H1 (cell line): ENCODE measurements at regions not wholly inside any gene's neighbourhood (a gene's known extent, or its start where the extent isn't known, plus 50 kb on each side); places are given as distances from the start of the nearest gene placed in this dataset.

Experiments used
- CTCF ChIA-PET: fragments of 300-600 bp; sonication (Branson Sonifier 250); formaldehyde crosslinking; loops from one replicate; lab custom pipeline; 2021; ENCODE audit not compliant: partially characterized antibody; lab: Charles Lee
- POLR2A ChIA-PET: fragments of 300-600 bp; sonication (Branson Sonifier 250); formaldehyde crosslinking; loops from one replicate; lab custom pipeline; 2021; ENCODE audit warnings: inconsistent platforms; ENCODE audit not compliant: partially characterized antibody; lab: Charles Lee
- DNase-seq, 2 experiments: peaks; one replicate each; pipeline versions ENCODE4 v3.0.0 to v3.0.0-alpha.2; 2010 to 2022; ENCODE audit warnings: low spot score in 2 of 2, low read depth in 1 of 2, mixed read lengths in 1 of 2
- FAIRE-seq: peaks from 2 replicates; lab custom pipeline; 2011; peaks lifted over from hg19 to GRCh38; lab: Jason Lieb, UNC
- H2AFZ ChIP-seq: 2 replicates; pipeline ENCODE4 v1.8.1; 2012; ENCODE audit warnings: low read length, inconsistent platforms
- H2AK5ac ChIP-seq: 2 replicates; pipeline ENCODE4 v1.6.1; 2013; ENCODE audit warnings: low read depth, low read length
- H2BK120ac ChIP-seq: replicated peaks from 2 replicates; pipeline ENCODE3; 2013; ENCODE audit warnings: low read depth, low read length, inconsistent platforms
- H2BK12ac ChIP-seq: 2 replicates; pipeline ENCODE4 v1.6.1; 2013; ENCODE audit warnings: low read depth, low read length
- H2BK15ac ChIP-seq: 2 replicates; pipeline ENCODE4 v1.6.1; 2013; ENCODE audit warnings: low read length
- H2BK20ac ChIP-seq: 2 replicates; pipeline ENCODE4 v1.6.1; 2013; ENCODE audit warnings: low read length
- H2BK5ac ChIP-seq: 2 replicates; pipeline ENCODE4 v1.6.1; 2013; ENCODE audit warnings: low read depth, low read length
- H3K14ac ChIP-seq: 2 replicates; pipeline ENCODE4 v1.6.1; 2013; ENCODE audit warnings: inconsistent platforms; ENCODE audit not compliant: insufficient read length
- H3K18ac ChIP-seq: 2 replicates; pipeline ENCODE4 v1.6.1; 2013; ENCODE audit warnings: low read length; ENCODE audit errors: extremely low read depth
- H3K23ac ChIP-seq: 2 replicates; pipeline ENCODE4 v1.6.1; 2013; ENCODE audit warnings: inconsistent platforms; ENCODE audit not compliant: insufficient read length
- H3K23me2 ChIP-seq: 2 replicates; pipeline ENCODE4 v1.6.1; 2013; ENCODE audit warnings: low read depth, low read length
- H3K27ac ChIP-seq: 2 replicates; pipeline ENCODE4 v1.6.1; 2011; ENCODE audit warnings: low read depth, low read length, inconsistent platforms
- H3K27me3 ChIP-seq, 4 experiments: replicated peaks in 1 of 4; 1 replicate in 1 of 4; 2 replicates in 3 of 4; pipeline versions ENCODE4 v1.6.1 to v1.8.1; 2011 to 2013; ENCODE audit warnings: low read length in 3 of 4, mild to moderate bottlenecking in 3 of 4, inconsistent platforms in 2 of 4, mixed read lengths in 2 of 4, moderate library complexity in 1 of 4; ENCODE audit not compliant: control insufficient read depth in 3 of 4, insufficient read depth in 3 of 4; ENCODE audit errors: extremely low read depth in 1 of 4
- H3K36me3 ChIP-seq, 4 experiments: 2 replicates each; pipeline versions ENCODE4 v1.6.1 to v1.8.1; 2011 to 2013; ENCODE audit warnings: mild to moderate bottlenecking in 4 of 4, low read length in 3 of 4, moderate library complexity in 2 of 4, control low read depth in 1 of 4, inconsistent platforms in 1 of 4; ENCODE audit not compliant: insufficient read depth in 4 of 4, control insufficient read depth in 2 of 4
- H3K4ac ChIP-seq: replicated peaks from 2 replicates; pipeline ENCODE3; 2013; ENCODE audit warnings: low read length, low read depth, mixed read lengths, inconsistent platforms; ENCODE audit not compliant: insufficient read length
- H3K4me1 ChIP-seq, 4 experiments: replicated peaks in 1 of 4; 1 replicate in 1 of 4; 2 replicates in 3 of 4; pipeline versions ENCODE4 v1.6.1 to v1.8.1; 2011 to 2013; ENCODE audit warnings: low read length in 3 of 4, inconsistent platforms in 2 of 4, mixed read lengths in 1 of 4; ENCODE audit not compliant: insufficient read depth in 4 of 4, control insufficient read depth in 3 of 4
- H3K4me2 ChIP-seq, 2 experiments: 2 replicates each; pipeline versions ENCODE4 v1.6.1 to v1.8.1; 2011 to 2013; ENCODE audit warnings: low read depth in 2 of 2, low read length in 2 of 2, control low read depth in 1 of 2, inconsistent platforms in 1 of 2, mild to moderate bottlenecking in 1 of 2; ENCODE audit not compliant: insufficient read depth in 1 of 2
- H3K4me3 ChIP-seq, 4 experiments: fragments of 200-600, 300-600 bp in 1 of 4; sonication (generic), shearing (Covaris generic), sonication (Bioruptor Twin) in 1 of 4; 2 replicates each; pipeline versions ENCODE4 v1.5.1 to v1.8.1; 2011 to 2016; ENCODE audit warnings: low read length in 4 of 4, low read depth in 3 of 4, control low read depth in 2 of 4, inconsistent platforms in 2 of 4, mild to moderate bottlenecking in 2 of 4, mixed read lengths in 1 of 4, moderate library complexity in 1 of 4; ENCODE audit not compliant: insufficient read depth in 2 of 4; ENCODE audit errors: extremely low read depth in 1 of 4
- H3K56ac ChIP-seq: replicated peaks from 2 replicates; pipeline ENCODE3; 2013; ENCODE audit warnings: low read depth, mild to moderate bottlenecking, mixed read lengths, low read length, inconsistent platforms; ENCODE audit not compliant: insufficient read length
- H3K79me1 ChIP-seq: 2 replicates; pipeline ENCODE4 v1.6.1; 2013; ENCODE audit warnings: low read depth, low read length, control low read depth
- H3K79me2 ChIP-seq, 2 experiments: 2 replicates each; pipeline versions ENCODE4 v1.6.1 to v1.8.1; 2012 to 2013; ENCODE audit warnings: low read length in 2 of 2, mild to moderate bottlenecking in 2 of 2, inconsistent platforms in 1 of 2; ENCODE audit not compliant: insufficient read depth in 2 of 2, control insufficient read depth in 1 of 2
- H3K9ac ChIP-seq, 4 experiments: replicated peaks in 1 of 4; 1 replicate in 1 of 4; 2 replicates in 3 of 4; pipeline versions ENCODE4 v1.6.1 to v1.8.1; 2011 to 2013; ENCODE audit warnings: low read depth in 3 of 4, low read length in 3 of 4, control low read depth in 2 of 4, mild to moderate bottlenecking in 2 of 4, moderate library complexity in 2 of 4, inconsistent platforms in 1 of 4; ENCODE audit errors: extremely low read depth in 1 of 4
- H3K9me3 ChIP-seq, 2 experiments: 2 replicates each; pipeline versions ENCODE4 v1.6.1 to v1.8.1; 2012 to 2013; ENCODE audit warnings: mild to moderate bottlenecking in 2 of 2, moderate library complexity in 2 of 2, control low read depth in 1 of 2, inconsistent platforms in 1 of 2, low read depth in 1 of 2, low read length in 1 of 2, mixed read lengths in 1 of 2; ENCODE audit not compliant: insufficient read depth in 2 of 2
- H4K20me1 ChIP-seq, 2 experiments: replicated peaks in 1 of 2; 2 replicates each; pipeline versions ENCODE3 to v1.8.1; 2011 to 2013; ENCODE audit warnings: inconsistent platforms in 2 of 2, low read length in 2 of 2, mild to moderate bottlenecking in 1 of 2; ENCODE audit not compliant: insufficient read depth in 2 of 2, control insufficient read depth in 1 of 2
- H4K5ac ChIP-seq: 2 replicates; pipeline ENCODE4 v1.6.1; 2013; ENCODE audit warnings: low read length, low read depth, mixed read lengths, inconsistent platforms; ENCODE audit not compliant: insufficient read length
- H4K8ac ChIP-seq: 2 replicates; pipeline ENCODE4 v1.8.0; 2013; ENCODE audit warnings: mild to moderate bottlenecking, moderate library complexity, low read length, inconsistent platforms; ENCODE audit not compliant: insufficient read depth; ENCODE audit errors: extremely low read depth
- H4K91ac ChIP-seq: replicated peaks from 2 replicates; pipeline ENCODE3; 2013; ENCODE audit warnings: low read length, mixed read lengths, inconsistent platforms; ENCODE audit not compliant: insufficient read length
- ATF2 ChIP-seq: IDR thresholded peaks from 2 replicates; pipeline ENCODE4 v1.6.1; 2012; ENCODE audit warnings: low read length, inconsistent platforms
- ATF3 ChIP-seq: IDR thresholded peaks from 2 replicates; pipeline ENCODE4 v1.6.1; 2011; ENCODE audit warnings: low read depth, mild to moderate bottlenecking, low read length; ENCODE audit not compliant: insufficient read depth
- BRCA1 ChIP-seq: IDR thresholded peaks from 2 replicates; pipeline ENCODE4 v1.6.1; 2012; ENCODE audit warnings: low read depth, low read length, improper control_type of control experiment
- CEBPB ChIP-seq: IDR thresholded peaks from 2 replicates; pipeline ENCODE4 v1.6.1; 2012; ENCODE audit warnings: low read depth, low read length
- JUND ChIP-seq: IDR thresholded peaks from 2 replicates; pipeline ENCODE4 v1.6.1; 2011; ENCODE audit warnings: mild to moderate bottlenecking, improper control_type of control experiment, low read length
- NRF1 ChIP-seq: IDR thresholded peaks from 2 replicates; pipeline ENCODE4 v1.6.1; 2011; ENCODE audit warnings: mild to moderate bottlenecking, low read depth, low read length, improper control_type of control experiment
- RAD21 ChIP-seq, 2 experiments: IDR thresholded peaks in 1 of 2; conservative IDR thresholded peaks in 1 of 2; 2 replicates each; pipeline ENCODE4 v1.6.1; 2011; ENCODE audit warnings: low read depth in 2 of 2, low read length in 2 of 2, improper control_type of control experiment in 1 of 2, inconsistent platforms in 1 of 2, mild to moderate bottlenecking in 1 of 2, moderate library complexity in 1 of 2
- SAP30 ChIP-seq: fragments of 300-600 bp; sonication (generic); IDR thresholded peaks from 2 replicates; pipeline ENCODE4 v1.7.1; 2012; ENCODE audit warnings: low read length, moderate library complexity, mild to moderate bottlenecking, inconsistent platforms; ENCODE audit not compliant: insufficient read depth, insufficient replicate concordance
- SIX5 ChIP-seq: IDR thresholded peaks from 2 replicates; pipeline ENCODE4 v1.6.1; 2011; ENCODE audit warnings: mild to moderate bottlenecking, low read depth, low read length

DNA sequence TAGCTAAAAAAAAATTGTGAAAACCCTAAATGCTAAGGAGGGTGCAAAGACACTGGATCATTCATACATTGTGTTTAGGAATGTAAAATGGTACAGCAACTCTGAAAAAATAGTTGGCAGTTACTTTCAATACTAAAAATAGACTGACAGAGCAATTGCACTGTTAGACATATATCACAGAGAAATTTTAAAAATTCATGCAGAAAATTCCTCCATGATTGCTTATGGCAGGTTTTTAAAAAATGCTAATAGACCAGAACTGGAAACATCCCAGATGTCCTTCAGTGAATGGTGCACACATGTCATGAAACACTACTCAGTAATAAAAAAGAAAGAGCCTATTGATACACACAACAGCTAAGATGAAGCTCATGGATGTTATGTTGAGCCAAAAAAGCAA, 349.8 kb upstream of the DAB2 start:
- Histone ChIP-seq H3K4me1 (no peaks in the 10 kb centered on the region), H3K23ac (no peak overlapping the region), H3K9me3 (no peaks in the 10 kb centered on the region), H2BK12ac (no peak overlapping the region), H2AK5ac (no peak overlapping the region), H4K8ac (no peak overlapping the region), H3K79me2 (no peaks in the 10 kb centered on the region), H3K4me3 (no peak overlapping the region), H3K56ac (no peak overlapping the region), H3K79me1 (no peaks in the 10 kb centered on the region), H2BK120ac (no peak overlapping the region), H3K14ac (no peak overlapping the region), H3K4ac (no peak overlapping the region), H2BK5ac (no peak overlapping the region), H2AFZ (no peak overlapping the region), H3K4me2 (no peak overlapping the region), H4K5ac (no peak overlapping the region), H2BK15ac (no peak overlapping the region), H3K23me2 (no peaks in the 10 kb centered on the region), H3K18ac (no peak overlapping the region), H3K36me3 (no peaks in the 10 kb centered on the region), H3K27ac (no peak overlapping the region), H2BK20ac (no peak overlapping the region), H3K9ac (no peak overlapping the region), H3K27me3 (no peaks in the 10 kb centered on the region), H4K91ac (no peak overlapping the region), H4K20me1 (no peaks in the 10 kb centered on the region)
- ChIA-PET POLR2A (no interaction called here), CTCF (interaction anchor here (0.6 to 0.8 kb wide), 2 partner anchors 23 to 852 kb away, joined by 3 to 4 read pairs; no protein-coding TSS in a partner anchor)
- FAIRE-seq, result no peak
- DNase-seq, result no peak
- no peak for TF ChIP-seq JUND
- no peak for TF ChIP-seq SAP30
- TF ChIP-seq CEBPB, result no peak
- TF ChIP-seq ATF2, result no peak
- no peak for TF ChIP-seq RAD21 (IDR thresholded peaks at IDR 0.05 in 1 of 2, conservative IDR thresholded peaks at IDR 0.05 in 1 of 2; ENCODE audit: low read depth in 2 of 2, low read length in 2 of 2)
- no peak for TF ChIP-seq BRCA1
- TF ChIP-seq ATF3, result no peak
- TF ChIP-seq SIX5, result no peak
- TF ChIP-seq NRF1, result no peak
